ENCODE measurements at regions not wholly inside any gene's neighbourhood (a gene's known extent, or its start where the extent isn't known, plus 50 kb on each side); places are given as distances from the start of the nearest gene placed in this dataset.

- no peak for TF ChIP-seq REST (IDR thresholded peaks at IDR 0.05; ENCODE audit: insufficient read depth in 1 of 2, low read depth in 2 of 2, low read length in 2 of 2)
- no peak for TF ChIP-seq POLR2AphosphoS5 (IDR thresholded peaks at IDR 0.05; ENCODE audit: low read depth, low read length)
- TF ChIP-seq TAF1 (IDR thresholded peaks at IDR 0.05; ENCODE audit: borderline replicate concordance, insufficient read depth, low read length) = no peak
- no peak for TF ChIP-seq SIN3A (IDR thresholded peaks at IDR 0.05; ENCODE audit: borderline replicate concordance, insufficient read depth, low read length)
Observed at GRCh38 chr10:55051515-55051914, 250.5 kb upstream of the PCDH15 start.
